Fibroblast of skin of right quadriceps (primary cell): ENCODE measurements at regions not wholly inside any gene's neighbourhood (a gene's known extent, or its start where the extent isn't known, plus 50 kb on each side); places are given as distances from the start of the nearest gene placed in this dataset.
A peak's percentile ranks its signal among the peaks of the same experiment; 100 is the strongest.
"Not testable (repeated sequence)": the region's sequence is repeated elsewhere in the genome, so short reads cannot be mapped to it uniquely, and the experiment has no call there.

Source experiments
- DNase-seq: peaks from one replicate; pipeline ENCODE4 v3.0.0-alpha.2; 2013

GRCh38 chr2:126952216-126952615 lies 53.5 kb downstream of the TEX51 start:
- DNase-seq: no peak

GRCh38 chr2:126953483-126953882 lies 54.8 kb downstream of the TEX51 start:
- DNase-seq: no peak

- no peak for DNase-seq
Observed at GRCh38 chr2:126954831-126955230, 56.1 kb downstream of the TEX51 start.

- not testable (repeated sequence) for DNase-seq
Observed at GRCh38 chr2:126956773-126957172, 58.1 kb downstream of the TEX51 start.

GRCh38 chr2:126963390-126963789 lies 64.7 kb downstream of the TEX51 start:
- DNase-seq: no peak

- no peak for DNase-seq
Observed at GRCh38 chr2:126966601-126967000, 67.9 kb downstream of the TEX51 start.

GRCh38 chr2:126970583-126970982 lies 71.9 kb downstream of the TEX51 start:
- DNase-seq: peak; percentile 6

- DNase-seq: no peak
Observed at GRCh38 chr2:126971162-126971480, 72.4 kb downstream of the TEX51 start.

GRCh38 chr2:126971481-126972278 lies 73.0 kb downstream of the TEX51 start:
- DNase-seq: peak; percentile 38

- DNase-seq: no peak
Observed at GRCh38 chr2:126972279-126972626, 73.6 kb downstream of the TEX51 start.

GRCh38 chr2:126973745-126974144 lies 75.1 kb downstream of the TEX51 start:
- DNase-seq: no peak

- peak; percentile 7 for DNase-seq
Observed at GRCh38 chr2:126975671-126976655, 77.3 kb downstream of the TEX51 start.

- DNase-seq: no peak
Observed at GRCh38 chr2:126976721-126977328, 78.1 kb downstream of the TEX51 start.

- DNase-seq: no peak
Observed at GRCh38 chr2:126978333-126978732, 79.6 kb downstream of the TEX51 start.

GRCh38 chr2:126979039-126980003 lies 80.6 kb downstream of the TEX51 start:
- no peak for DNase-seq

GRCh38 chr2:126981476-126981875 lies 82.8 kb downstream of the TEX51 start:
- no peak for DNase-seq

- no peak for DNase-seq
Observed at GRCh38 chr2:126982935-126983334, 84.2 kb downstream of the TEX51 start.

- DNase-seq: no peak
Observed at GRCh38 chr2:126986631-126987187, 88.0 kb downstream of the TEX51 start.

GRCh38 chr2:126988482-126988881 lies 89.8 kb downstream of the TEX51 start:
- no peak for DNase-seq

- not testable (repeated sequence) for DNase-seq
Observed at GRCh38 chr2:126989064-126989463, 90.4 kb downstream of the TEX51 start.

- DNase-seq: no peak
Observed at GRCh38 chr2:126990200-126990599, 91.5 kb downstream of the TEX51 start.
